ENCODE measurements at regions not wholly inside any gene's neighbourhood (a gene's known extent, or its start where the extent isn't known, plus 50 kb on each side); places are given as distances from the start of the nearest gene placed in this dataset.

GRCh38 chr5:34580983-34581382 lies 75.1 kb upstream of the RAI14 start:
- Histone ChIP-seq H3K4me3 (no peak overlapping the region), H3K27me3 (no peaks in the 10 kb centered on the region), H3K36me3 (no peaks in the 10 kb centered on the region), H3K9me3 (no peaks in the 10 kb centered on the region), H3K27ac (no peak overlapping the region), H3K4me1 (peaks cover 0 to 2% of the 10 kb centered on the region in 2 donors)
- TF ChIP-seq, protein P1, sequence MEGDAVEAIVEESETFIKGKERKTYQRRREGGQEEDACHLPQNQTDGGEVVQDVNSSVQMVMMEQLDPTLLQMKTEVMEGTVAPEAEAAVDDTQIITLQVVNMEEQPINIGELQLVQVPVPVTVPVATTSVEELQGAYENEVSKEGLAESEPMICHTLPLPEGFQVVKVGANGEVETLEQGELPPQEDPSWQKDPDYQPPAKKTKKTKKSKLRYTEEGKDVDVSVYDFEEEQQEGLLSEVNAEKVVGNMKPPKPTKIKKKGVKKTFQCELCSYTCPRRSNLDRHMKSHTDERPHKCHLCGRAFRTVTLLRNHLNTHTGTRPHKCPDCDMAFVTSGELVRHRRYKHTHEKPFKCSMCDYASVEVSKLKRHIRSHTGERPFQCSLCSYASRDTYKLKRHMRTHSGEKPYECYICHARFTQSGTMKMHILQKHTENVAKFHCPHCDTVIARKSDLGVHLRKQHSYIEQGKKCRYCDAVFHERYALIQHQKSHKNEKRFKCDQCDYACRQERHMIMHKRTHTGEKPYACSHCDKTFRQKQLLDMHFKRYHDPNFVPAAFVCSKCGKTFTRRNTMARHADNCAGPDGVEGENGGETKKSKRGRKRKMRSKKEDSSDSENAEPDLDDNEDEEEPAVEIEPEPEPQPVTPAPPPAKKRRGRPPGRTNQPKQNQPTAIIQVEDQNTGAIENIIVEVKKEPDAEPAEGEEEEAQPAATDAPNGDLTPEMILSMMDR (IDR thresholded peaks at IDR 0.05), result no peak
- intact Hi-C loops (cut with DNase I), result no loop called here
- no peak for DNase-seq (ENCODE audit: low spot score in 2 of 2)

GRCh38 chr5:34582371-34582770 lies 73.8 kb upstream of the RAI14 start:
- Histone ChIP-seq H3K4me1 (peaks cover 0 to under 1% of the 10 kb centered on the region in 2 donors), H3K4me3 (no peak overlapping the region), H3K9me3 (no peaks in the 10 kb centered on the region), H3K27me3 (no peaks in the 10 kb centered on the region), H3K27ac (no peak overlapping the region), H3K36me3 (no peaks in the 10 kb centered on the region)
- intact Hi-C loops (cut with DNase I), result no loop called here
- DNase-seq (ENCODE audit: low spot score in 2 of 2), result no peak
- TF ChIP-seq, protein P1 (IDR thresholded peaks at IDR 0.05), result no peak

GRCh38 chr5:34583167-34583566 lies 73.0 kb upstream of the RAI14 start:
- H3K4me1 ChIP-seq, result no peaks in the 10 kb centered on the region
- TF ChIP-seq, protein P1 (IDR thresholded peaks at IDR 0.05), result no peak
- no peaks in the 10 kb centered on the region for H3K36me3 ChIP-seq
- no peak overlapping the region for H3K27ac ChIP-seq
- DNase-seq (ENCODE audit: low spot score in 2 of 2), result no peak
- intact Hi-C loops (cut with DNase I), result no loop called here
- H3K4me3 ChIP-seq, result no peak overlapping the region
- H3K9me3 ChIP-seq, result no peaks in the 10 kb centered on the region
- H3K27me3 ChIP-seq, result no peaks in the 10 kb centered on the region

GRCh38 chr5:34584165-34584564 lies 72.0 kb upstream of the RAI14 start:
- intact Hi-C loops (cut with DNase I), result no loop called here
- TF ChIP-seq, protein P1 (IDR thresholded peaks at IDR 0.05), result no peak
- Histone ChIP-seq H3K4me3 (no peak overlapping the region), H3K27ac (no peak overlapping the region), H3K4me1 (no peaks in the 10 kb centered on the region), H3K27me3 (no peaks in the 10 kb centered on the region), H3K9me3 (no peaks in the 10 kb centered on the region), H3K36me3 (no peaks in the 10 kb centered on the region)
- no peak for DNase-seq (ENCODE audit: low spot score in 2 of 2)

- intact Hi-C loops (cut with DNase I), result no loop called here
- Histone ChIP-seq H3K36me3 (no peaks in the 10 kb centered on the region), H3K27ac (no peak overlapping the region)
Measured at GRCh38 chr5:34585601-34586104, 70.5 kb upstream of the RAI14 start.

More at GRCh38 chr5:34585601-34586104, 70.5 kb upstream of the RAI14 start:
- TF ChIP-seq, protein P1 (IDR thresholded peaks at IDR 0.05), result no peak
- Histone ChIP-seq H3K4me1 (no peaks in the 10 kb centered on the region), H3K4me3 (no peak overlapping the region), H3K27me3 (no peaks in the 10 kb centered on the region), H3K9me3 (no peaks in the 10 kb centered on the region)
- DNase-seq (ENCODE audit: low spot score in 2 of 2), result no peak

All from ascending aorta (tissue), 2 donors.